Progenitor cell of endocrine pancreas (in vitro differentiated cells): ENCODE measurements at regions not wholly inside any gene's neighbourhood (a gene's known extent, or its start where the extent isn't known, plus 50 kb on each side); places are given as distances from the start of the nearest gene placed in this dataset.

Source experiments
- DNase-seq: peaks from one replicate; pipeline ENCODE4 v3.0.0; 2021; ENCODE audit warnings: low spot score; ENCODE audit not compliant: unreplicated experiment
- H3K27ac Mint-ChIP-seq: 2 replicates; pipeline ENCODE4 v1.8.0; 2021; ENCODE audit warnings: mild to moderate bottlenecking, moderate library complexity, mixed read lengths
- H3K27me3 Mint-ChIP-seq: 2 replicates; pipeline ENCODE4 v1.8.0; 2021; ENCODE audit warnings: mixed read lengths
- H3K36me3 Mint-ChIP-seq: 2 replicates; pipeline ENCODE4 v1.8.0; 2022; ENCODE audit warnings: mixed read lengths; ENCODE audit not compliant: insufficient read depth
- H3K4me1 Mint-ChIP-seq: 2 replicates; pipeline ENCODE4 v1.8.0; 2021; ENCODE audit warnings: low read depth, mixed read lengths
- H3K4me3 Mint-ChIP-seq: 2 replicates; pipeline ENCODE4 v1.8.0; 2021; ENCODE audit warnings: low read depth, mild to moderate bottlenecking, moderate library complexity, mixed read lengths
- H3K9me3 Mint-ChIP-seq: 2 replicates; pipeline ENCODE4 v1.8.0; 2021; ENCODE audit warnings: low read depth, mixed read lengths
- TF ChIP-seq, protein P1 (sequence below): fragments of 200-600 bp; sonication (generic); IDR thresholded peaks from one replicate; pipeline ENCODE4 v1.5.0; 2021; ENCODE audit warnings: antibody characterized with exemption, mild to moderate bottlenecking; ENCODE audit not compliant: unreplicated experiment

DNA sequence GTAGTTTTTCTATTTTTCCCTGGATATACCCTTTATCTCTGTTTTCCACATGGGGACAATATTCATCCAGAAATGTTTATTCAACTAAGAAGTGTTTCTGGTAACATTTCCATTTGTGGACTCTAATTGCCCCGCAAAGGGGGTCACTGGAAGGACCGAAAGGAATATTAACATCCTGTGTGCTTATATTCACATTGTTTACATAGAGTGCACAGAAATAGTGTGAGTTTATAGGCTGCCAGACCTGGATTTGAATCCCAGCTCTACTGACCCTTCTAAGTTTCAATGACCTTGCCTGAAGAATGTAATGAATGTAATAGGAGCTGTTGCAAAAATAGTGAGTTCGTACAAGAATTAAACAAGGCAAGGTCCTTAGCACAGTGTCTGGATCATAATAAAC, 152.9 kb upstream of the NCKAP5 start:
- Mint-ChIP-seq H3K27me3 (no peaks in the 10 kb centered on the region), H3K4me3 (no peak overlapping the region), H3K4me1 (no peaks in the 10 kb centered on the region), H3K9me3 (peaks cover 4% of the 10 kb centered on the region), H3K36me3 (no peaks in the 10 kb centered on the region), H3K27ac (no peak overlapping the region)
- DNase-seq: no peak
- TF ChIP-seq, protein P1, sequence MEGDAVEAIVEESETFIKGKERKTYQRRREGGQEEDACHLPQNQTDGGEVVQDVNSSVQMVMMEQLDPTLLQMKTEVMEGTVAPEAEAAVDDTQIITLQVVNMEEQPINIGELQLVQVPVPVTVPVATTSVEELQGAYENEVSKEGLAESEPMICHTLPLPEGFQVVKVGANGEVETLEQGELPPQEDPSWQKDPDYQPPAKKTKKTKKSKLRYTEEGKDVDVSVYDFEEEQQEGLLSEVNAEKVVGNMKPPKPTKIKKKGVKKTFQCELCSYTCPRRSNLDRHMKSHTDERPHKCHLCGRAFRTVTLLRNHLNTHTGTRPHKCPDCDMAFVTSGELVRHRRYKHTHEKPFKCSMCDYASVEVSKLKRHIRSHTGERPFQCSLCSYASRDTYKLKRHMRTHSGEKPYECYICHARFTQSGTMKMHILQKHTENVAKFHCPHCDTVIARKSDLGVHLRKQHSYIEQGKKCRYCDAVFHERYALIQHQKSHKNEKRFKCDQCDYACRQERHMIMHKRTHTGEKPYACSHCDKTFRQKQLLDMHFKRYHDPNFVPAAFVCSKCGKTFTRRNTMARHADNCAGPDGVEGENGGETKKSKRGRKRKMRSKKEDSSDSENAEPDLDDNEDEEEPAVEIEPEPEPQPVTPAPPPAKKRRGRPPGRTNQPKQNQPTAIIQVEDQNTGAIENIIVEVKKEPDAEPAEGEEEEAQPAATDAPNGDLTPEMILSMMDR: no peak

DNA sequence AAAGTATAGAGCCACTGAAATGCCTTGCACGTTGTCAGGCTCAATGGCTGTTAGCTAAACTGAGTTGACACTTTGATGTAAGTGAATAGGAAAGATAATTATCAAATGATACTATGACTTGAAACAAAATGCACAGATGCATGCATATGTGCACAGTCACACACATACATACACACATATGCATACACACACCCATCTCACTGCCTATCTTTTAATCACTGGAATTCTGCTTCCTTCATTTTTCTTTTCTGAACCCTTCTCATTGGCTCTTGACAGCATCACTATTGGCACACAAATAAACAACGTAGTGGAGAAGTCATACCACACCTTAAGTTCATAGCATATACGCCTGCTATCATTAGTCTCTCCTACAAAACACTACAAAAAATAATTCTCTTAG, 154.9 kb upstream of the NCKAP5 start:
- TF ChIP-seq, protein P1: no peak
- peaks cover 4% of the 10 kb centered on the region for H3K9me3 Mint-ChIP-seq
- H3K4me1 Mint-ChIP-seq: no peaks in the 10 kb centered on the region
- H3K4me3 Mint-ChIP-seq: no peak overlapping the region
- H3K36me3 Mint-ChIP-seq: no peaks in the 10 kb centered on the region
- H3K27ac Mint-ChIP-seq: no peak overlapping the region
- no peaks in the 10 kb centered on the region for H3K27me3 Mint-ChIP-seq
- no peak for DNase-seq

DNA sequence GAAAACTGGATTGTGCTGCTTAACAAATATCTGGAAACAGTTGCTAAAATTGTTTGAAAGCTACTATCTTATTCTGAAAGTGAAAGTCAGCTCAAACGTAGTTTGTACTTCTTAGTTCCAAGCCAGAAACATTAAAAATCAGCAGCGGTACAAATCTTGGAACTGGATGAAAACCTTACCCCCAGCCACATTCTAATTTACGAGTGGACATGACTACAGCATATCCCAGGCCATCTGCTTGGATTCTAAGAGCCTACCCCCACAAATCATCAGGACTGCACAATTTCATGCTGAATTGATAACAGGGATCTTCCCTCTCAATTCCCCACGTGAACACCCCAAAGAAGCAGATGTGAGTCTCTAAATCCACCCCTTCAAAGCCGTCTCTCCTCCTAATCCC, 158.7 kb upstream of the NCKAP5 start:
- Mint-ChIP-seq H3K36me3 (no peaks in the 10 kb centered on the region), H3K9me3 (no peaks in the 10 kb centered on the region), H3K4me1 (no peaks in the 10 kb centered on the region), H3K27me3 (peaks cover 4% of the 10 kb centered on the region), H3K4me3 (no peak overlapping the region), H3K27ac (no peak overlapping the region)
- TF ChIP-seq, protein P1: no peak
- no peak for DNase-seq

DNA sequence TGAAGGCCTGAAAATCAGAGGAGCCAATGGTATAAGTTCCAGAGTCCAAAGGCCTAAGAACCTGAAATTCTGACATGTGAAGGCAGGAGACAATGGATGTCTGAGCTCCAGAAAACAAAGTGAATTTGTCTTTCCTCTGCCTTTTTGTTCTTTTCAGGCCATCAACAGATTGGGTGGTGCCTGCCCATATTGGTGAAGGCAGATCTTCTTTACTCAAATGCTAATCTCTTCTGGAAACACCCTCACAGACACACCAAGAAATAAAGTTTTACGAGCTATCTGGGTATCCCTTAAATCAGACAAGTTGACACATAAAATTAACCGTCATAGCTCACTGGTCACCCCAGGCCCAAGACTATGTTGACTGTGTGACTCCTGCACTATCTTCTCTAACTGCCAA, 163.8 kb upstream of the NCKAP5 start:
- Mint-ChIP-seq H3K27ac (no peak overlapping the region), H3K4me1 (no peaks in the 10 kb centered on the region), H3K9me3 (no peaks in the 10 kb centered on the region), H3K4me3 (no peak overlapping the region), H3K36me3 (no peaks in the 10 kb centered on the region), H3K27me3 (peaks cover 17% of the 10 kb centered on the region)
- TF ChIP-seq, protein P1: no peak
- no peak for DNase-seq

DNA sequence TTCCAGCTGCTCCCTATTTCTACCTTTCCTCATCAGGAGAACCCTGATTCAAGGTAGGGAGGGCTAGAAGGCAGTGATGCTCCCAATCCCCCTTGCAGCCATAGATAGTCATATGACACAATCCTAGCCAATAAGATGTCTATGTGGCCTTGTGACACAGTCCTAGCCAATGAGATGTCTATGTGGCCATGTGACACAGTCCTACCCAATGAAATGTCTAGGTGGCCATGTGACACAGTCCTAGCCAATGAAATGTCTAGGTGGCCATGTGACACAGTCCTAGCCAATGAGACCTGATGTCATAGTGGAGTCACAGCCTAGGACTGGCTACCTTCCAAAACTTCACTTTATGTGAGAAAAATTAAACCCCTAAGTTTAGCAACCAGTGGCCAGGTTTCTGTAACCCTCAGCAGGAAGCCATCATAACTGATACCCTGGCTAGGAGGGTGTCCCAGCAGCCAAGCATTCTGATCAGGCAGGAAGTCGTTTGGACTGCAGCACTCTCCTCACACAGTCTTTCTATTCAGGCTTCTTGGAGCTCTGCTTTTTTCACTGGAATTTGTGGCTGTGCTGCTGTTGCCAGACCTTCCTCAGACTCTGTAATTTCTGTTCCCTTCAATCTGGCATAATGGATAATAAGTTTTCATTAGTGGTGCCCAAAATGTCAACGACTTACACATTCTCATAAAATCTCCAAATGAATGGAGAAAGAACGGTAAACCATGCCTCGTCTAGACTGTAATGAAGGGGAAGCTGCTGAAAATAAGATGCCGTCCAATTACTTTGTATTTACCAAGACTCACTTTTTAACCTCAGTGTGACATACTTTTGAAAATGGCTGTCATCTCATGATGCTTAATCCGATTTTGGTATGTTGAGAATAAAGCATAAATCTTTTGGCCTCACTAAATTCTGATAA, 165.0 kb upstream of the NCKAP5 start:
- no peak overlapping the region for H3K4me3 Mint-ChIP-seq
- no peak overlapping the region for H3K27ac Mint-ChIP-seq
- TF ChIP-seq, protein P1: no peak
- H3K36me3 Mint-ChIP-seq: no peaks in the 10 kb centered on the region
- H3K27me3 Mint-ChIP-seq: peaks cover 24% of the 10 kb centered on the region
- no peaks in the 10 kb centered on the region for H3K9me3 Mint-ChIP-seq
- no peak for DNase-seq
- no peaks in the 10 kb centered on the region for H3K4me1 Mint-ChIP-seq
